Right lobe of liver (tissue), 6 donors: ENCODE measurements at regions not wholly inside any gene's neighbourhood (a gene's known extent, or its start where the extent isn't known, plus 50 kb on each side); places are given as distances from the start of the nearest gene placed in this dataset.

Source experiments
- ATAC-seq, 4 donors: fragments of 200-7000 bp; cut with Tn5 transposase; one replicate each; pipeline ENCODE4 v1.9.1; 2020; ENCODE audit warnings: mild to moderate bottlenecking in 4 of 4, moderate library complexity in 4 of 4
- DNase-seq, 3 donors: peaks; one replicate each; pipeline ENCODE4 v3.0.0-alpha.2; 2020
- H3K27ac ChIP-seq, 3 donors: fragments of 200-600 bp; one replicate each; pipeline ENCODE4 v1.8.0; 2022
- H3K27me3 ChIP-seq, 2 donors: fragments of 200-600 bp; one replicate each; pipeline ENCODE4 v1.8.0; 2022
- H3K36me3 ChIP-seq, 4 donors: fragments of 200-600 bp; sonication (generic) in 1 of 4; one replicate each; pipeline versions ENCODE4 v1.5.1 to v1.8.0; 2017 to 2022; ENCODE audit warnings: control low read depth in 1 of 4
- H3K4me1 ChIP-seq, 4 donors: fragments of 200-600 bp; sonication (generic) in 1 of 4; one replicate each; pipeline versions ENCODE4 v1.5.1 to v1.8.0; 2017 to 2022; ENCODE audit warnings: control low read depth in 1 of 4
- H3K4me3 ChIP-seq, 3 donors: fragments of 200-600 bp; one replicate each; pipeline ENCODE4 v1.8.0; 2022
- H3K9me3 ChIP-seq, 4 donors: fragments of 200-600 bp; sonication (generic) in 1 of 4; one replicate each; pipeline versions ENCODE4 v1.5.1 to v1.8.0; 2017 to 2022; ENCODE audit warnings: control low read depth in 1 of 4
- POLR2A ChIP-seq: fragments of 450-650 bp; IDR thresholded peaks from one replicate; pipeline ENCODE4 v1.6.1; 2017; ENCODE audit warnings: antibody characterized with exemption, mild to moderate bottlenecking
- WGBS: methylation state at CpG from one replicate; pipeline ENCODE4 v1.1.6; 2018; ENCODE audit warnings: low coverage, low lambda C conversion rate; ENCODE audit not compliant: insufficient coverage; ENCODE audit errors: missing lambda C conversion rate; 5-methylcytosine and 5-hydroxymethylcytosine counted together
- intact Hi-C, 2 donors: fragments of 100-400 bp; cut with DNase I; formaldehyde crosslinking; loops; one replicate each; pipeline versions ENCODE4 v1.11.2 to v1.14.1; 2022
- TF ChIP-seq, protein P1 (sequence below), 4 donors: fragments of 200-600 bp in 3 of 4; fragments of 450-650 bp in 1 of 4; IDR thresholded peaks; one replicate each; pipeline versions ENCODE4 v1.5.1 to v1.8.0; 2016 to 2022; ENCODE audit warnings: antibody characterized with exemption in 4 of 4, mild to moderate bottlenecking in 2 of 4
- donor health status: DM: no; HTN: yes; CAD: no.
- donor health status: DM: no; HTN: no; CAD: no.
- donor health status: DM: no; HTN: no; CAD: no.
- donor health status: DM: no; HTN: yes; CAD: no.
- donor health status: DM: no; HTN: yes; CAD: no.

DNA sequence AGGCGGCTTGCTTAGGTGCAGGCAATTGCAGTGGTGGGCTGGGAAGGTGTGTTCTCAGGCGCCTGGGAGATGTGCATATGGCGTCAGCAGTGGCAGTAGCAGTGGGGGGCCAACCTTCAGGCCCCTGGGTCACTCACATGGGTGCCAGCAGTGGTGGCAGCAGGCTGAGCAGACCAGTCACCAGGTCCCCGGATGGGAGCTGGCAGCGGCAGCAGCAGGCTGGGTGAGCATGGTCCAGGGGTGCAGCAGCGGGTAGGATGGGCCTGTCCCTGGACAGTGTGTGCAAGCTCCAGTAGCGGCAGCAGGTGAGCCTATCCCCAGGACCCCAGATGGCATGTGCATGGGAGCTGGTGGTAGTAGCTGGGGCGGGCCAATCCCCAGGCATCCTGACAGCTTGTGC is 108.5 kb upstream of the TMEM260 start:
- ATAC-seq (peak in 1 of 4 donors; percentile 27), DNase-seq (no peak)
- Histone ChIP-seq H3K4me3 (no peak overlapping the region), H3K27me3 (no peaks in the 10 kb centered on the region), H3K27ac (no peak overlapping the region), H3K9me3 (no peaks in the 10 kb centered on the region), H3K4me1 (no peaks in the 10 kb centered on the region), H3K36me3 (no peaks in the 10 kb centered on the region)
- intact Hi-C loops = loop anchor here in 1 of 2 donors (10.0 kb wide), 1 partner anchor 766 kb away; no protein-coding TSS in a partner anchor
- no peak for TF ChIP-seq POLR2A
- TF ChIP-seq, protein P1, sequence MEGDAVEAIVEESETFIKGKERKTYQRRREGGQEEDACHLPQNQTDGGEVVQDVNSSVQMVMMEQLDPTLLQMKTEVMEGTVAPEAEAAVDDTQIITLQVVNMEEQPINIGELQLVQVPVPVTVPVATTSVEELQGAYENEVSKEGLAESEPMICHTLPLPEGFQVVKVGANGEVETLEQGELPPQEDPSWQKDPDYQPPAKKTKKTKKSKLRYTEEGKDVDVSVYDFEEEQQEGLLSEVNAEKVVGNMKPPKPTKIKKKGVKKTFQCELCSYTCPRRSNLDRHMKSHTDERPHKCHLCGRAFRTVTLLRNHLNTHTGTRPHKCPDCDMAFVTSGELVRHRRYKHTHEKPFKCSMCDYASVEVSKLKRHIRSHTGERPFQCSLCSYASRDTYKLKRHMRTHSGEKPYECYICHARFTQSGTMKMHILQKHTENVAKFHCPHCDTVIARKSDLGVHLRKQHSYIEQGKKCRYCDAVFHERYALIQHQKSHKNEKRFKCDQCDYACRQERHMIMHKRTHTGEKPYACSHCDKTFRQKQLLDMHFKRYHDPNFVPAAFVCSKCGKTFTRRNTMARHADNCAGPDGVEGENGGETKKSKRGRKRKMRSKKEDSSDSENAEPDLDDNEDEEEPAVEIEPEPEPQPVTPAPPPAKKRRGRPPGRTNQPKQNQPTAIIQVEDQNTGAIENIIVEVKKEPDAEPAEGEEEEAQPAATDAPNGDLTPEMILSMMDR (IDR thresholded peaks at IDR 0.05) = no peak
- no CpG with 5 or more reads among the region's 8 CpGs for WGBS

DNA sequence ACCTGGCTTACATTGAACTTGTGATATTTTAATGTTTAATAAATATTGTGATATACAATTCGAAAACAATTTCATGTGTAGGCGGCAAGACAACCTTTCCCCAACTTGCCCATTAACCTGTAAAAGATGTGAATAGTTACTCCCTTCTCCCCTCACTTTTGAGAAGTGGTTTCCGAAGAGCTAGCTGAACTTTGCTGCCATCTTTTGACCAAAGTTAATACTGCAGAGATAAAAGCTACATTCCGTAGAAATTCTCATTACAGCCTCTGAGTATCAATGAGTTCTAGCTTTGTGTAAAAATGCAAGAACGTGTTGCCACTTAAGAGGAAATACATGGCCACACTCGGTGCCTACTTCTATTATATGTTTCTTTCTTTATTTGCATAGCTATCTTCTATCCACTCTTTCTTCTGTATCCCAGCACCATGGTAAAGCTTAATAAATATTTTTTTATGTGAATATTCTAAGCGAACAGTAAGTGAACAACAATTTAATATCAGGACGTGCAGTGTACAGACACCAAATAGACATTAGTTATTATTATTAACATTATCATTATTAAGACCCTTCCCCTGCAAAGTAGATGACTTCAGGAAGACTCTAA is 105.1 kb upstream of the TMEM260 start:
- no peaks in the 10 kb centered on the region for H3K9me3 ChIP-seq
- H3K4me3 ChIP-seq = no peak overlapping the region
- intact Hi-C loops = loop anchor here in 1 of 2 donors (10.0 kb wide), 1 partner anchor 770 kb away; no protein-coding TSS in a partner anchor
- no peak overlapping the region for H3K27ac ChIP-seq
- H3K27me3 ChIP-seq = no peaks in the 10 kb centered on the region
- no peaks in the 10 kb centered on the region for H3K36me3 ChIP-seq
- TF ChIP-seq, protein P1 (IDR thresholded peaks at IDR 0.05) = peak; percentile 76 to 81 (median 80)
- no peak for TF ChIP-seq POLR2A
- 13% methylated on average over 8 of the region's 8 CpGs for WGBS
- H3K4me1 ChIP-seq = no peaks in the 10 kb centered on the region
- peak; percentile 69 to 70 (median 70) for ATAC-seq
- no peak for DNase-seq

DNA sequence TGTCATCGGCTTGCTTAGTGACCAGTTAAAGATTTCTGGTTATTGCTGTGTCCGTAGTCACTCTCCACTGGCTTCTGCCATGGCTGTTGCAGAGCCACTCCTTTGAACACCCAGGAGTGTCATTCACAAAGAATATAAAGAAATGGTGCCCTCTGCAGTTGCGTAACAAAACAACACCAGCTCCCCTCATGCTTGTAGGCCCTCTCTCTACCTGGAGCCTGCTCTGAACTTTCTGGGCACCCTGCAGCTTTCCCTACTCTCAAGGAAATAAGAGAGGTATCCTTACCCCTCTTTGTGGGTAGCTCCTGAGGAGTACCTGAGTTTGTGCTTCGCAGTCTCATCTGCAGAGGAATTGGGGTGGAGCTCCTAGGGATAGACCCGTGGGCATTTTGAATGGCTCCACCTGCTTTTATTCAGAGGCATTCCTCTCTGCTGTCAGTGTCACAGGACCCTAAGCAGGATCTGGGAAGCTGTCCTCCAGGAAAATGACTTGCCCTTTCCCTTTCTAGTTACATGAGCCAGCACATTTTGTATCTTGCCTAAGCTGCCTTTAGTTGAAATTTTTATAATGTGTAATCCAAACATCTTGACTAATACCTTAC is 97.2 kb upstream of the TMEM260 start:
- no peaks in the 10 kb centered on the region for H3K36me3 ChIP-seq
- peaks cover 0 to 7% of the 10 kb centered on the region in 2 donors for H3K27me3 ChIP-seq
- H3K4me1 ChIP-seq = no peaks in the 10 kb centered on the region
- WGBS = 100% methylated on average over 1 of the region's 5 CpGs
- no peak overlapping the region for H3K27ac ChIP-seq
- DNase-seq = no peak
- no peak for TF ChIP-seq POLR2A
- TF ChIP-seq, protein P1 (IDR thresholded peaks at IDR 0.05) = no peak
- intact Hi-C loops = no loop called here
- no peak overlapping the region for H3K4me3 ChIP-seq
- no peaks in the 10 kb centered on the region for H3K9me3 ChIP-seq
- no peak for ATAC-seq

DNA sequence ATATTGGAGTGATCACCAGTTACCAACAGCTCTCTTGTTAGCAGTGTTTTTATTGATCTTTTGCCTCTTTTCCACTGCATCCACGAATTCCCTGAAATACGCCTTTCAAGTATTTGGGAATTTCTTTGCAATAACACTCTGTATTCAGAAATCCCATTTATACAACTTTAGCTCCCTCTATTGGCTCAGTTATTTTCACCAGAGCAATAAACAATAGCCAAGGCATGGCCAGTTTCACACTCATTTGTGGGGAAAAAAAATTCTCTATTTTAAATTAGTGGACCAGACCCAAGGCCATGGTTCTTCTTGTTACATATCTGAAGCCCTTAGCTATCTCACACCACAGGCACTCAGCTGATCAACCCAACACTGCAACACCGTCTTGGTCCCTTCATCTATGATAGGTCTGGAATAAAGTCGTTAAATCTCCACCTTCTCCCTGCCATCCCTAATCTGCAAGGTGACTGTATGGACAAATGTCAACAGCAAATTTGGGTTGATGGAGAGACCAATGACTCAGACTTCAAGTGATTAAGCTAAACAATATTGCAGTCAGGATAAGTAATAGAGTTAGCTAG is 92.4 kb upstream of the TMEM260 start:
- Histone ChIP-seq H3K27me3 (no peaks in the 10 kb centered on the region), H3K4me1 (no peaks in the 10 kb centered on the region), H3K9me3 (no peaks in the 10 kb centered on the region), H3K36me3 (no peaks in the 10 kb centered on the region), H3K27ac (no peak overlapping the region), H3K4me3 (no peak overlapping the region)
- WGBS = 48% methylated on average over 4 of the region's 4 CpGs
- ATAC-seq (peak in 2 of 4 donors; percentile 24 to 39), DNase-seq (no peak)
- intact Hi-C loops = no loop called here
- TF ChIP-seq POLR2A = no peak
- TF ChIP-seq, protein P1 (IDR thresholded peaks at IDR 0.05) = peak; percentile 13 to 43 (median 26)
